H1 (cell line): ENCODE measurements at regions not wholly inside any gene's neighbourhood (a gene's known extent, or its start where the extent isn't known, plus 50 kb on each side); places are given as distances from the start of the nearest gene placed in this dataset.

Experiments
- ATF2 ChIP-seq: IDR thresholded peaks from 2 replicates; pipeline ENCODE4 v1.6.1; 2012; ENCODE audit warnings: low read length, inconsistent platforms
- BRCA1 ChIP-seq: IDR thresholded peaks from 2 replicates; pipeline ENCODE4 v1.6.1; 2012; ENCODE audit warnings: low read depth, low read length, improper control_type of control experiment
- CBX5 ChIP-seq: fragments of 300-800, 300-1000 bp; sonication (generic); IDR thresholded peaks from 2 replicates; pipeline ENCODE4 v1.7.1; 2016; ENCODE audit warnings: antibody characterized with exemption, low read length, low read depth
- CHD7 ChIP-seq: fragments of 300-600 bp; sonication (generic); IDR thresholded peaks from 2 replicates; pipeline ENCODE4 v1.7.1; 2012; ENCODE audit warnings: low read length, moderate library complexity, mild to moderate bottlenecking, inconsistent platforms; ENCODE audit not compliant: insufficient replicate concordance
- CTBP2 ChIP-seq: IDR thresholded peaks from 2 replicates; pipeline ENCODE4 v1.7.0; 2011; ENCODE audit warnings: borderline replicate concordance, mild to moderate bottlenecking, moderate library complexity, mixed read lengths, low read length; ENCODE audit not compliant: insufficient read depth, insufficient read length
- JUN ChIP-seq: IDR thresholded peaks from 2 replicates; pipeline ENCODE4 v1.6.1; 2011; ENCODE audit warnings: low read depth, mild to moderate bottlenecking, improper control_type of control experiment, low read length
- MAFK ChIP-seq: IDR thresholded peaks from 2 replicates; pipeline ENCODE4 v1.6.1; 2012; ENCODE audit warnings: low read depth, mild to moderate bottlenecking, improper control_type of control experiment, low read length
- RBBP5 ChIP-seq: IDR thresholded peaks from 2 replicates; pipeline ENCODE4 v1.7.1; 2012; ENCODE audit warnings: low read depth, mild to moderate bottlenecking, inconsistent platforms, low read length, moderate library complexity, borderline replicate concordance
- SP2 ChIP-seq: IDR thresholded peaks from 2 replicates; pipeline ENCODE4 v1.6.1; 2012; ENCODE audit warnings: mild to moderate bottlenecking, low read length, inconsistent platforms
- SRF ChIP-seq: IDR thresholded peaks from 2 replicates; pipeline ENCODE4 v1.6.1; 2011; ENCODE audit warnings: mild to moderate bottlenecking, low read depth, low read length, moderate library complexity
- TBP ChIP-seq: IDR thresholded peaks from 2 replicates; pipeline ENCODE4 v1.6.1; 2011; ENCODE audit warnings: low read depth, low read length, improper control_type of control experiment

DNA sequence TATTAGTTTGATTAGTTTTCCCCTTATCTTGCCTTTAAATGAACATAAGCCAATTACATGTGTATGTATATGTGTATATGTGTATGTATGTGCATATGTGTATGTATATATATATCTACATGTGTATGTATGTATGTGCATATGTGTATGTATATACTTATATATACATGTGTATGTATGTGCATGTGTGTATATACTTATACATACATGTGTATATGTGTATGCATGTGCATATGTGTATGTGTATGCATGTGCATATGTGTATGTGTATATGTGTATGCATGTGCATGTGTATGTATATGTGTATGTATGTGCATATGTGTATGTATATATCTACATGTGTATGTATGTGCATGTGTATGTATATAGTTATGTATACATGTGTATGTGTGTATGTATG, 65.5 kb upstream of the CCT8L2 start (continued):
- TF ChIP-seq CHD7 (no peak), ATF2 (no peak), BRCA1 (no peak), MAFK (no peak), CBX5 (no peak), SP2 (no peak), RBBP5 (no peak), TBP (no peak), CTBP2 (no peak), SRF (no peak), JUN (no peak)
